Stimulated activated CD8-positive, alpha-beta memory T cell treated with anti-CD3 and anti-CD28 coated beads, Interleukin-7, amount 100 ng/mL, for 1 hour (primary cell): ENCODE measurements at regions not wholly inside any gene's neighbourhood (a gene's known extent, or its start where the extent isn't known, plus 50 kb on each side); places are given as distances from the start of the nearest gene placed in this dataset.

Experiments used
- DNase-seq, 2 donors: peaks; one replicate each; pipeline ENCODE4 v3.0.0-alpha.2; 2020; ENCODE audit warnings: low read depth in 2 of 2

DNA sequence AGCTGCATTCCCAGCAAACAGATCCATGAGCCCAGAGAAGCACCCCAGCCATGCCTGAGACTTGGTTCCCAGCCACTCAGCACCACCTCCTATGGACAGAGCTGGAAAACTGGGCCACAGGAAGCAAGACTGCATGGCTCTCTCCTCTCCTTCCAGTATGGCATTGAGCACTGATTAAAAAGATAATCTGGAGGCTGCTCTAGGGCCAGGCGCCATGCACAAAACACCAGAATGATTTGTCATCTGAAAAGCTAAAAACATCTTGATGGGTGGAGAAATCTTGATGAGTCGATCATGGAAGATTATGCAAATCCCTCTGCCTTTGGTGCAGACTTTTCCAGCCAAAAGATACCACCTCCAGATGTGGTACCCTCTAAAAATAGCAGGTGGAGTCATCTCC is 62.7 kb upstream of the MRPS22 start:
- DNase-seq = no peak

DNA sequence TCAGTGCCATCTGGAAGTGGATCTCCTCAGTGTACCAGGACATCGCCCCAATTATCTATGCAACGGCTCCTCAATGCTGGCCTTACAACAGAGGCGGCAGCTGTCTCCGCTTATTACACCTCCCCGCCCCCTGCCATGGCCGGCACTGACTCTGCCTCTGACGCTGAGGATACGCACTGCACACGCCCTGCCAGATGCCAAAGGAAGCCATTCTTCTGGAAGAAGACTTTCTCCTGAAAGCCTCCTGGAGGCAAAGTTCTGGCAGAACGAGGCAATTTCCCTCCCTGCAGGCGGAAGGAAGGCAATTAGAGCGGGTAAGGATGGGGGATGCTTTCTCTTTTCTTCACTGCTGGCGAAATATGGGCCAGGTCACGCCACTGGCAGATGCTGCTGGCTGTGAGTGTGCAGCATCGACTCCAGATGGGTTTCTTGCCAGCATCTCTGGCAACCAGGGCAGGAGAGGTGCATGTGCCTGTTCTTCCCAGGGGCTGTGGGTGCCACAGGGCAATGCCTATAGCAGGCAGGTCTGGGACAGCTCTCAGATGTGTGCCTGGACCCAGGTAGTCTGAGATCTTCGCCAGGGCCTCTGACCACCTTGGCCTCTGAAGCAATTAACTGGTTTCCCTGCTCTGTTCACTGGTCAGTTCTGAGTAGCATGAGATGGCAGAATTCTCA is 62.2 kb upstream of the MRPS22 start:
- no peak for DNase-seq

- DNase-seq = no peak
These were observed 60.5 kb upstream of the MRPS22 start for GRCh38 chr3:139283301-139283700.

DNA sequence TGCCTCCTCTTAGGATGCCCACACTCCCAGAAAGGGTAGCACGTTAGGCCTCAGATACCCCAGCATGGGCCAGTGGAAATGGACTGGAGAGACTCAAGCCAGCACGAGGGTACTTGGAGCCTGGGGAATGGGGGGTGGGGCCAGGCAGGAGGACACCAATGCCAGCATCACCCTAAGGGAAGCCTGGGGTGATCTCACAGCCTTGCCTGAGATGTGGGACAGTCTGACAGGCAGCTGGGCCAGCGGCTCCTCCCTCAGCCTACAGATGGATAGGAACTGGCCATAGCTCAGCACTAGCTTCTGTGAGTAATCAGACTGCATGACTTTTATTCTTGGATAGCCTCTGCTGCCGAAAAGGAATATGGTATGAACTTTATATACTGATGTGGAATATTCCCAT is 59.6 kb upstream of the MRPS22 start:
- DNase-seq = no peak

DNA sequence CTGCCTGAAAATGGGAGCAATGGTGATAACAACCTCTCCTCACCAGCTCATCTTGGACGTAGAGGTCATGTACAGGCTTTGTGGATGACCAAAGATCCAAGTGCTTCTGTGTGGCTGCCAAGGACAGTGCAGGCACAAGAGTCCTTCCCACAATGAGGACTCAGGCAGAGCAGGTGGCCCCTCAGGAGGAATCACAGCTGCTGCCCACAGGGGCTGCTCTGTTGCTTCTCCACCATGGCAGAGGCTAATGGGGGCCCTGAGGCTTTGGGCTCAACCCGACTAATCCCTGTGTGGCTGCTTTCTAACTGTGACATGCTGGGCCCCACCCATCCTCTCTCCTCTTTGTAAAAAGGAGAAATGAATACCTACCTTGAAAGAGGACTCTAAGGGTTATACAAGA is 58.1 kb upstream of the MRPS22 start:
- no peak for DNase-seq

GRCh38 chr3:139286241-139286640 is 57.6 kb upstream of the MRPS22 start:
- no peak for DNase-seq

GRCh38 chr3:139286825-139287224 is 57.0 kb upstream of the MRPS22 start:
- DNase-seq = no peak

- no peak for DNase-seq
These were observed 56.3 kb upstream of the MRPS22 start for GRCh38 chr3:139287557-139287956.

DNA sequence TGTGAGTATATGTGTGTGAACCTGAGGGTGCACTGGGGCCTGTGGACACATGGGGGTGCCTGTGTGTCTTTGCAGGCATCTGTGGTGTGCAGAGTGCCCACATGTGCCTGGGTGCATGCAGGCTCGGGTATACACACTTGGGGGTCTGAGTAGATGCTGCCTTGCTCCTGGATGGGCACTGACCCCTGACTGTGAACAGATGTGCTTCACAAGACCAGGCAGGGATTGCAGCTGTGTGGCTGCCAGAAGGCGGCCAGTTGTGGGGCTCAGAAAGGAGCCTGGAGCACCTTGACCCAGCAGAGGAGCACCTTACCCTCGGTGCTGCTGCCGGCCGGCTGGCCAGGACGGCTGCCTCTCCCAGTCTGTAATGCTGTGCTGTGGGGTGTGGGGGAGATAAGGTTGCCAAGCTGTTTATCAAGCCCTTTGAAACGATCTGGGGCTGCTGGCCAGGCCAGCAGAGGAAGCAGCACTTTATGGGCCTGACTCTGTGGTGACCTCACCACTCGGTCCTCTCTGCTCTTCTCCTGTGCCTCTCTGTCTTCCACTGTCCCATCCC is 55.5 kb upstream of the MRPS22 start:
- no peak for DNase-seq

DNA sequence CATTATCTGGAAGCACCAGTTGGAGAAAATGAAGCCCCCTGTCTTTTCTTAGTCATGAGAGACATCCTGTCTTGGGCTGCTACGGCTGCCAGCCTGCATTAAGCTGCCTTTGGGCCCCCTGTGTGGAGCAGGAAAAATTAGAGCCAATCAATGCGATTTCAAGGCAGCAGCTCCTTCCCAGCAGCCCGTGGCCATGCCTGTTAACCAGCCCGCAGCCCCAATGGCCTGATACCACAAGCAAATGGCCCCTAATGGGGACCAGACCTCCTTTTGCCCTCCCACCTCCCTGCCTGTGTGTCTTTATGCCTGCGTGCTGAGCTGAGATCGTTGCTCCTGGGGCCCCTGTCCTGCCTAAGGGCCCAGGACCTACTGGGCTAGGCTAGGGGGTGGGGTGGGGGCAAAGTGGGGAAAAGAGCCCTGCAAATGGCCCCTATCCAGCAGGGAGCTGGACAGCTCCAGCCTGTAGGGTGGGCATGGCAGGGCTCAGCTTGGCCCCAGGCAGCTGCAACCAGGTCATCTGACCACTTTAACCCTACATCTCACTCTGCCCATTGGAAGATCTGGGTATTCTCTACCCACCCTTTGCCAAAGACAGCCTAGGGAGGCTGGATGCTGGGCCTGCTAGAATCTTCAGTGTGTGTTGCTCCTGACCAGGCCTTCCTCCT is 53.8 kb upstream of the MRPS22 start:
- DNase-seq = no peak

DNA sequence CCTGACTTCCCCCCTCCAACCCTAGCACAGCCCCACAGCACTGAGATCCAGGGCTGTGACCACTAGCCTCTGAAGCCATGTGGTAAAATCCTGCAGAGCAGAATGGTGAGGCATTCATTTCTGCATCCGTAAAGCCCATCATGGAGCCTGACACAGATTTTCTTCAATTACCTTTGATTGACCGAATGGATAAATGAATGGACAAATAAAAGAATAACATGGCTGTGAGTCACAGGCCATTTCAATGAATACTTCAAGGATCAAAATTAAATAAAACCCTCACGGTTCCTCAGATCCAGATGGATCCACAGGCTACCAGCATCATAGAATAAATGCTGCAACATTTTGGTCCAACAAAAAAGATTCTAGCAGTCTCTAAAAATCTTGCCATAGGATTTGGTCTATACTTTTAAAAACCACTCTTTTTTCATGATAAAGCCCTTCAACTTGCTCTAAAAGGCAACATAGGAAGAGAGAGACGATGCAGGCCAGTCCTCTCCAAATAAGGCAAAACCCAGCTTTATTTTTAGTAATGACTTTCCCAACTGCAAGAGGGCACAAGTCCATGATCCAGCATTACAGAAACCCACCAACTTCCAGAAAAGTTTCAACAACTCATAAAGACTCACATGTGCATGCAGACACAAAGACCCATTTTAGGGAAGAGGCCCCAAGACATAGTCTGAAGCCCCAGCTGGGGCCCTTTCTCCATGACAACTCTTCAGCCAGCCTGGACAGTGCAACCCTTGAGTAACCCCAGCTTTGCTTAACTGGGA is 52.4 kb upstream of the MRPS22 start:
- DNase-seq = no peak

DNA sequence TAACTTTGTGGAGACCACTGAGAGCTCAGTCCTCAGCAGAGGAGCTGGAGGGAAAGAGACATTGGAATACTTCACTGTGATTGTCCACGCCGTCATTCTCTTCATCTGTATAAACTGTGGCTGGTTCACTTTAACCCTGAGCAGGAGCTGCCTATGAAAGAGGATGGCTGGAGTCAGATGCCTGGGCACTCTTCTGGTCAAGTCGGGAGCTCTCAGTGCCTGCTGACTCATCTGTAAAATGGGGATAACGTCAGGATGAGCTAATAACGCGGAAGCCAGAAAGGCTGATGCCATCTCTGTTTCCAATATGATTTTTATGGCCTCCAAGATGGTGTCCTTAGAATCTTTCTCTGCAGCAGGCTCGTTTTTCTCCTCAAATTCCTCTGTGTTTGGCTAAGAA is 51.6 kb upstream of the MRPS22 start:
- DNase-seq = no peak

- DNase-seq = no peak
These were observed 50.8 kb upstream of the MRPS22 start for GRCh38 chr3:139292711-139293664.

DNA sequence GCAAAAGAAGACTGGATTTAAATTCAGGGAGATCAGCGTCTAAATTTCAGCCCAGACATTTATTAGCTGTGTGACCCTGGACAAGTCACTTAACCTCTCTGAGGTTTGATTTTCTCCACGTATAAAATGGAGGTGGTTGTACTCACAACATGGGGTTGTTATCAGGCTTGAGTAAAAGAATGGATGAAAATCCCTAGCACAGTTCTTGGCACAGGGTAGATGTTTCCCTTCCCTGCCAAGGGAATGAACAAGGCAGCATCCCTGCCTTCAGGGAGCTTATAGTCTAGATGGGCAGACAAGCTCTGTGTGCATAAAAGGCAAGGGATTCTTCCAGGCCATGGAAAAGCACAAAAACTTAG is 50.2 kb upstream of the MRPS22 start:
- no peak for DNase-seq
